ENCODE measurements at regions not wholly inside any gene's neighbourhood (a gene's known extent, or its start where the extent isn't known, plus 50 kb on each side); places are given as distances from the start of the nearest gene placed in this dataset.

GRCh38 chr7:91344911-91345310 lies 80.7 kb downstream of the FZD1 start:
- no peak overlapping the region for H3K27ac ChIP-seq (replicated peaks in 1 of 4)
- no peaks in the 10 kb centered on the region for H3K9me3 ChIP-seq
- H3K4me3 ChIP-seq: no peak overlapping the region
- no peaks in the 10 kb centered on the region for H3K27me3 ChIP-seq
- DNase-seq (ENCODE audit: extremely low spot score): no peak
- TF ChIP-seq POLR2AphosphoS5 (IDR thresholded peaks at IDR 0.05) (no peak), POLR2A (IDR thresholded peaks at IDR 0.05; ENCODE audit: low read depth) (no peak), EP300 (IDR thresholded peaks at IDR 0.05) (no peak), CTCF (IDR thresholded peaks at IDR 0.05) (no peak)
- H3K36me3 ChIP-seq: no peaks in the 10 kb centered on the region
- intact Hi-C loops (cut with DNase I): no loop called here
- peaks cover 11 to 22% (median 14%) of the 10 kb centered on the region in 4 donors for H3K4me1 ChIP-seq
- WGBS: 89% methylated on average over 5 of the region's 5 CpGs

- TF ChIP-seq CTCF (IDR thresholded peaks at IDR 0.05): no peak
- no peak for TF ChIP-seq EP300 (IDR thresholded peaks at IDR 0.05)
- TF ChIP-seq POLR2AphosphoS5 (IDR thresholded peaks at IDR 0.05): no peak
- no peak for TF ChIP-seq POLR2A (IDR thresholded peaks at IDR 0.05; ENCODE audit: low read depth)
- WGBS: 79% methylated on average over 1 of the region's 1 CpG
- intact Hi-C loops (cut with DNase I): no loop called here
Observed at GRCh38 chr7:91345449-91345848, 81.2 kb downstream of the FZD1 start.

GRCh38 chr7:91346426-91346825 lies 82.2 kb downstream of the FZD1 start:
- intact Hi-C loops (cut with DNase I): no loop called here
- Histone ChIP-seq H3K27me3 (no peaks in the 10 kb centered on the region), H3K36me3 (no peaks in the 10 kb centered on the region), H3K4me1 (peaks cover 11 to 22% (median 15%) of the 10 kb centered on the region in 4 donors), H3K27ac (replicated peaks in 1 of 4) (no peak overlapping the region), H3K4me3 (no peak overlapping the region), H3K9me3 (no peaks in the 10 kb centered on the region)
- no peak for DNase-seq (ENCODE audit: extremely low spot score)
- no peak for TF ChIP-seq POLR2AphosphoS5 (IDR thresholded peaks at IDR 0.05)

More at GRCh38 chr7:91345449-91345848, 81.2 kb downstream of the FZD1 start:
- no peak for DNase-seq (ENCODE audit: extremely low spot score)
- no peaks in the 10 kb centered on the region for H3K27me3 ChIP-seq
- no peak overlapping the region for H3K4me3 ChIP-seq
- H3K4me1 ChIP-seq: peaks cover 11 to 22% (median 14%) of the 10 kb centered on the region in 4 donors
- no peaks in the 10 kb centered on the region for H3K9me3 ChIP-seq
- no peaks in the 10 kb centered on the region for H3K36me3 ChIP-seq
- no peak overlapping the region for H3K27ac ChIP-seq (replicated peaks in 1 of 4)

GRCh38 chr7:91347290-91347689 lies 83.1 kb downstream of the FZD1 start:
- intact Hi-C loops (cut with DNase I): no loop called here
- H3K9me3 ChIP-seq: no peaks in the 10 kb centered on the region
- H3K4me3 ChIP-seq: no peak overlapping the region
- H3K27ac ChIP-seq (replicated peaks in 1 of 4): no peak overlapping the region
- peaks cover 11 to 22% (median 16%) of the 10 kb centered on the region in 4 donors for H3K4me1 ChIP-seq
- no peaks in the 10 kb centered on the region for H3K27me3 ChIP-seq
- DNase-seq (ENCODE audit: extremely low spot score): no peak
- H3K36me3 ChIP-seq: no peaks in the 10 kb centered on the region
- TF ChIP-seq CTCF (IDR thresholded peaks at IDR 0.05) (no peak), EP300 (IDR thresholded peaks at IDR 0.05) (no peak), POLR2A (IDR thresholded peaks at IDR 0.05; ENCODE audit: low read depth) (no peak), POLR2AphosphoS5 (IDR thresholded peaks at IDR 0.05) (no peak)
- 51% methylated on average over 3 of the region's 3 CpGs for WGBS

- Histone ChIP-seq H3K4me3 (no peak overlapping the region), H3K27me3 (no peaks in the 10 kb centered on the region), H3K27ac (replicated peaks in 1 of 4) (no peak overlapping the region), H3K36me3 (no peaks in the 10 kb centered on the region), H3K9me3 (no peaks in the 10 kb centered on the region), H3K4me1 (peaks cover 11 to 18% (median 16%) of the 10 kb centered on the region in 4 donors)
- TF ChIP-seq EP300 (IDR thresholded peaks at IDR 0.05) (no peak), POLR2AphosphoS5 (IDR thresholded peaks at IDR 0.05) (no peak), POLR2A (IDR thresholded peaks at IDR 0.05; ENCODE audit: low read depth) (no peak), CTCF (IDR thresholded peaks at IDR 0.05) (no peak)
- no peak for DNase-seq (ENCODE audit: extremely low spot score)
- intact Hi-C loops (cut with DNase I): no loop called here
Observed at GRCh38 chr7:91348711-91349110, 84.5 kb downstream of the FZD1 start.

Data from esophagus muscularis mucosa (tissue), 4 donors.